ENCODE measurements at regions not wholly inside any gene's neighbourhood (a gene's known extent, or its start where the extent isn't known, plus 50 kb on each side); places are given as distances from the start of the nearest gene placed in this dataset.
"Not testable (repeated sequence)": the region's sequence is repeated elsewhere in the genome, so short reads cannot be mapped to it uniquely, and the experiment has no call there.

DNA sequence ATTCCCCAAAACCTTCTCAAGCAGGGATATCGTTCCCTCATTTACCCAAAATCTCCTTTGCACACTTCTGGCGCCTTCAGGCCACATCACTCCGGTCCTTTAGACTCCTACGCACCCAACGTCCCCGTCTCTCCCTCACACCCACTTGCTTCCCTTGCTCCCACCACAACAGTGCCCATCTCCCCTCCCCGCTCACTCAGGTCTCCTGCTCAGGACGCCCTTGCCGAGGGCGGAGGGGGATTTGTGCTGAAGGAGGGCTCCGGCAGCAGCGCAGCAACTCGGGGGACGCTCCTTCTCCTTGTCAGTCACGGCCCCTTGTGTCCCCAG is 71.6 kb downstream of the PCMTD2 start:
- DNase-seq = not testable (repeated sequence)

DNA sequence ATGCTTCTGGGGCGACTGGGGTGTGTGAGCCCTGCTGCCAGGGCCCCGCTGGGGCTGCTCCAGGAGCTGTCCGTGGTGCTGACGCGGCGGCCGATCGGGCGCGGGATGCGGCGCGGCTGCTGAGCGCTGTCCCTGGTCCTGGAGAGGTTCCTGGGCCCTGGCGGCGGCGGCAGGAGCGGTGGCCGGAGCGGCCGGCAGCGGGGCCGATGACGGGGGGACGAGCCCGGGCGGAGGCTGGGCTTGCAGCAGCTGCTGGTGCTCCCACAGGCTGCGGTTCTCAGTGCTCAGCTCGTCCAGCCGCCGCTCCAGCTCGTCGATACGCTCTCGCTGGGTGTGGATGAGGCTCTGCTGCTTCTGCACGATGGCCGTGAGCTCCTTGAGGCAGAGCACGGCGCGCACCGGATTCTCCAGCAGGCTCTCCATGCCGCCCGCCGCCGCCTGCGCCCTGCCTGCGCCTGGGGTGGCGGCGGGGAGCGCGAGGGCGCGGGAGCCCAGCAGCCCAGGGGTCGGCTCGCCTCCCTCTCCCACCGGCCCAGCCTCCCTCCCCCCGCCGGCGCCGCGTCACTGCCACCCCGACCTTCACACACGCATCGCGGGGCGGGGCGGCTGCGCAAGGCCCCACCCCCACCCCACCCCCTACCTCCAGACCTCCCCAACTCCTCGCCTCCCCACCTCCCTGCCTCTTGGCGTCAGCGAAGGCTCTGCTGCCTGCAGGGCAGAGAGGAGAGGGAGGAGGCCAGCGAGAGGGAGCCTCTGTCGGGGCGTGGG is 72.2 kb downstream of the PCMTD2 start:
- DNase-seq = peak; percentile 10

DNA sequence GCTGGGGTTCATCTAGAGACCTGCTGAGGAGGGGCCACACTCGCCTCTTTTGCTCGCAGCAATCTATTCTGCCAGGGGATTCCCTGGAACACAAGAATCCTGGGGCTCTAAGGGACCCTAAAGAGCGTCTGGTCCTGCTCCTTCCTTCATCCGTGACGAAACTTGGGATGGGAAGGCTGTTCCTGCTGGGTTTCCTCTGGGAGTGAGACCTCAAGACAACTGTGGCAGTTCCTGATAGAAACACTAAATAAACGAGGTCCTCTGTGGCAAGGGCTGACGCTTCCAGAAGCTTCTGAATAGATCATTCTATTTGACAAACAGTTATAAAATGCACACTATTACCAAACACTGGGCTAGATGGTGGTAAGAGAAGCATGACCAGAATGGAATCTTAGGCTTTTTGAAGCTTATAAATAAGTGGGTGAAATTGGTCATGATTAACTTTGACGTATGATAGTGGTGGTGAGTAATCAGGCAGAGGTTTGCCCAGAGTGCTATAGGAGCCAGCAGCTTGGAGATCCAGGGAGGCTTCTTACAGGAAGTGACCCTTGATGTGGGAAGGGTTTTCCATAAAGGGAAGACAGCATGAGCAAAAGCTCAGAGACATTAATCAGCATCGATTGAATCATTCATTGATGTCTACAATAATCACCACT is 73.2 kb downstream of the PCMTD2 start:
- DNase-seq = not testable (repeated sequence)

DNA sequence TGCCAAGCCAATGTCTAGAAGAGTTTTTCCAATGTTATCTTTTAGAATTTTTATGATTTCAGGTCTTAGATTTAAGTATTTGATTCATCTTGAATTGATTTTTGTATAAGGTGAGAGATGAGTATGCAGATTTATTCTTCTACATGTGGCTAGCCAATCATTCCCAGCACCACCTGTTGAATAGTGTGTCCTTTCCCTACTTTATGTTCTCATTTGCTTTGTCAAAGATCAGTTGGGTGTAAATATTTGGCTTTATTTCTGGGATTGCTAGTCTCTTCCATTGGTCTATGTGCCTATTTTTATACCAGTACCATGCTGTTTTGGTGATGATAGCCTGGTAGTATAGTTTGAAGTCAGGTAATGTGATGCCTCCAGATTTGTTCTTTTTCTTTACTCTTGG is 77.1 kb downstream of the PCMTD2 start:
- DNase-seq = not testable (repeated sequence)

Data from NCI-H774 (cell line).